LNCAP (cell line): ENCODE measurements at regions not wholly inside any gene's neighbourhood (a gene's known extent, or its start where the extent isn't known, plus 50 kb on each side); places are given as distances from the start of the nearest gene placed in this dataset.

Source experiments
- TF ChIP-seq, protein P1 (sequence below): fragments of 450-650 bp; IDR thresholded peaks from 2 replicates; pipeline ENCODE4 v1.5.1; 2017; ENCODE audit warnings: mild to moderate bottlenecking

- TF ChIP-seq, protein P1, sequence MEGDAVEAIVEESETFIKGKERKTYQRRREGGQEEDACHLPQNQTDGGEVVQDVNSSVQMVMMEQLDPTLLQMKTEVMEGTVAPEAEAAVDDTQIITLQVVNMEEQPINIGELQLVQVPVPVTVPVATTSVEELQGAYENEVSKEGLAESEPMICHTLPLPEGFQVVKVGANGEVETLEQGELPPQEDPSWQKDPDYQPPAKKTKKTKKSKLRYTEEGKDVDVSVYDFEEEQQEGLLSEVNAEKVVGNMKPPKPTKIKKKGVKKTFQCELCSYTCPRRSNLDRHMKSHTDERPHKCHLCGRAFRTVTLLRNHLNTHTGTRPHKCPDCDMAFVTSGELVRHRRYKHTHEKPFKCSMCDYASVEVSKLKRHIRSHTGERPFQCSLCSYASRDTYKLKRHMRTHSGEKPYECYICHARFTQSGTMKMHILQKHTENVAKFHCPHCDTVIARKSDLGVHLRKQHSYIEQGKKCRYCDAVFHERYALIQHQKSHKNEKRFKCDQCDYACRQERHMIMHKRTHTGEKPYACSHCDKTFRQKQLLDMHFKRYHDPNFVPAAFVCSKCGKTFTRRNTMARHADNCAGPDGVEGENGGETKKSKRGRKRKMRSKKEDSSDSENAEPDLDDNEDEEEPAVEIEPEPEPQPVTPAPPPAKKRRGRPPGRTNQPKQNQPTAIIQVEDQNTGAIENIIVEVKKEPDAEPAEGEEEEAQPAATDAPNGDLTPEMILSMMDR: no peak
These were observed 340.5 kb upstream of the USP9Y start for GRCh38 chrY:12360496-12360895.

DNA sequence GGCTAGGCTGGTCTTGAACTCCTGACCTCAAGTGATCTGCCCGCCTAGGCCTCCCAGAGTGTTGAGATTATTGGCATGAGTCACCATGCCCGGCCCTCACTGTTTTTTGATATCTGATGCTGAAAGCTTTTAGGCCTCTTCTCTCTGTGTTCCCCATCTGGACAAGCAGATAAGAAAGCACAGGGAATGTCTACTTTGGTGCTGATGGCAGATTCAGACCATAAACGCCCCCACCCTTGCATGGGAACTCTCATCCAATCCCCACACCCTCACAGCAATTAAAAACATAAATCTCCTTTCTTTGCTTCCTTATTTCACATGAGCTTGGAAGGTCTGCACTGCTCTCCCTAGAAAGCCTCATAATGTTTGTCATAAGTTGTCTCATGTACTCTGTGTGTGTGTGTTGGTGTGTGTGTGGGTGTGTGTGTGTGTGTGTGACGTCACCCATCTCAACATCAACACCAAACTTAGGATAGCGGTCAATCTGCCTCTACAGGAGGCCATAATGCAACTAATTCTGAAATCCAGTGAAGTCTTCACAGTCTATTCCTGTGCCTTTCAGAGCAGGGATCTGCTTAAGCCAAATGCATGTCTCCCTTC lies 335.6 kb upstream of the USP9Y start:
- TF ChIP-seq, protein P1: no peak

DNA sequence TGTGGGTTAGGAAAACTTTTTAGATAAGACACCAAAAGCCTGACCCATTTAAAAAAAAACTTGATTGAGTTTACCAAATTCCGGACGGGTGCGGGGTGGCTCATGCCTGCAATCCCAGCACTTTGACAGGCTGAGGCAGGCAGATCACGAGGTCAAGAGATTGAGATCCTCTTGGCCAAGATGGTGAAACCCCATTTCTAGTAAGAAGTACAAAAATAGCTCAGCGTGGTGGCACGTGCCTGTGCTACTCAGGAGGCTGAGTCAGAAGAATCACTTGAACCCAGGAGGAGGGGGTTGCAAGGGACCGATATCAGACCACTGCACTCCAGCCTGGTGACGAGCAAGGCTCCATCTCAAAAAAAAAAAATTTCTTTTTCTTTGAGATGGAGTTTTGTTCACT lies 307.8 kb upstream of the USP9Y start:
- TF ChIP-seq, protein P1: no peak

- TF ChIP-seq, protein P1: no peak
These were observed 297.1 kb upstream of the USP9Y start for GRCh38 chrY:12403916-12404315.

DNA sequence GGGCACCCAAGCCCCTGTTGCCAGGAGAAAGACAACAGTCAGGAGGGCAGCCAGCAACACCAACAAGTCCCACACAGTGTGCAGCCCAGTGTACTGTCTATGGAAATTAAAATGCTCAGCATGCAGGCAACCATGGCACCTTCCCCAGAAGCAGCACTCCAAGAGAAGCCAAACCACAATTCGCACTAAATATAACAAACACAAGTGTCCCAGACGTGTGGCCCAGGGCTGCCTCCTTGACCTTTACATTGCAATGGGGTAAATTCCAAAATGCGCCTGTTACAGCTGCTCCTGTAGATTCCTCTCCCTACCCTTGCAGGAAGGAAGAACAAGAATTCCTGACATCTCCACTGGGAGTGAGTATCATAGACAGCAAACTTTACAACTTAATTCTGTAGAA lies 292.8 kb upstream of the USP9Y start:
- TF ChIP-seq, protein P1: no peak

DNA sequence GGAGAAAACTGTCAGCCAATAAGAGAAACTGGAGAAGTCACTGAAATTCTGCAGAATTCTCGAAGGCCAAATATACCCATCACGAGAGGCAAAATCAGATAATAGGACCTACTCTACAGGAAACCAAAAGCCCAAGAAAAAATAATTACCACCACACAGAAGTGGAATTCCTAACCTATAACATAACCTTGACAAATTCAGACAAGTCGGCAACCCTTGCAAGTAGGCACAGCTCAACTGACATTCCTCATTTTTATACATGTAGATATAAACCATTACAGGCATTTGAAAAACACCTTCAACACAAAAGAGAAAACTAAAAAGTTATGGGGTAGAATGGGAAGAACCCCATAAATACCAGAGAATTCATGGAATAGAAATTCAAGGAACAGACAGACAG lies 290.3 kb upstream of the USP9Y start:
- TF ChIP-seq, protein P1: no peak

DNA sequence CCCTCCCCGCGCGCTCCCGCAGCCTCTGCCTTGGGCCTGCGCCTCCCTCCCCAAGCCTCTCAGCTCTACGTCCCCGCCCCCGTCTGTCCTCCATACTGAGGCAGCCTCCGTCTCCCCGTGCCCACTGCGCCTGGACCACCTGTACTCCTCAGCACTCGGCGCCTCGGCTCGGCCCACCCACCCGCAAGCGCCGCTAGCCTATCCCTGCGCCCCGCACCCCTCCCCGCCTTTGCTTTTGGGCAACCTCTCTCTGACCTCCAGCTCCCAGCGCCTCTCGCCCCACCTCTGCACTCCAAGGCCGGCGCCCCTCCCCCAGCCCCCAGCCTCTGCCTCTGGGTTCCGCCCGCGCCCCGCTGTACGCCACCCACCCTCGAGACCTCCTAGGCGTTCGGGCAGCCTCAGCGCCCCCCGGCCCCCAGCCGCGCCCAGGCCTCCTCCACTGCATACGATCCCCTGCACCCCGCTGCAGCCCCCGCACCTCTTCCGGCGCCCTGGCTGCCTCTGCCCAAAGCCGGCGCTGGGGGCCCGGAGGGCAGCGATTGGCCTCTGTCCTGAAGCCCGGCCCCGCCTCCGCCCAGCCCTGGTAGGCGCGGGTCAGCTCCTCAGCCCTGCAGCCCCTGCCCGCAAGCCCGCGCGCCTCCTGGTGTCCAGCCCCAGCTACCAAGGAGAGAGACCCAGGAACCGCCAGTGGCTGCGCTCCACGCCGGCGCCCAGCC lies 279.8 kb upstream of the USP9Y start:
- TF ChIP-seq, protein P1: peak; percentile 41
